ENCODE measurements at regions not wholly inside any gene's neighbourhood (a gene's known extent, or its start where the extent isn't known, plus 50 kb on each side); places are given as distances from the start of the nearest gene placed in this dataset.

- TF ChIP-seq CTCF (IDR thresholded peaks at IDR 0.05) (no peak), POLR2A (IDR thresholded peaks at IDR 0.05) (no peak)
Measured at GRCh38 chr5:1657161-1657741, 133.5 kb upstream of the LPCAT1 start.

Measured in heart left ventricle (tissue), 13 donors.